Mesothelial cell of epicardium (in vitro differentiated cells): ENCODE measurements at regions not wholly inside any gene's neighbourhood (a gene's known extent, or its start where the extent isn't known, plus 50 kb on each side); places are given as distances from the start of the nearest gene placed in this dataset.

Source experiments
- DNase-seq, 2 experiments: peaks; one replicate each; pipeline ENCODE4 v3.0.0; 2021; ENCODE audit warnings: low spot score in 2 of 2; ENCODE audit not compliant: unreplicated experiment in 2 of 2
- H3K27ac Mint-ChIP-seq: 2 replicates; pipeline ENCODE4 v1.8.0; 2021; ENCODE audit warnings: mixed read lengths
- H3K27me3 Mint-ChIP-seq: 2 replicates; pipeline ENCODE4 v1.8.0; 2021; ENCODE audit warnings: low read depth, mixed read lengths
- H3K36me3 Mint-ChIP-seq: 2 replicates; pipeline ENCODE4 v1.8.0; 2021; ENCODE audit warnings: mixed read lengths
- H3K4me1 Mint-ChIP-seq: 2 replicates; pipeline ENCODE4 v1.8.0; 2021; ENCODE audit warnings: mixed read lengths
- H3K4me3 Mint-ChIP-seq: 2 replicates; pipeline ENCODE4 v1.8.0; 2021; ENCODE audit warnings: mild to moderate bottlenecking, moderate library complexity, mixed read lengths
- H3K9me3 Mint-ChIP-seq: 2 replicates; pipeline ENCODE4 v1.8.0; 2021; ENCODE audit warnings: mixed read lengths
- CTCF ChIP-seq: fragments of 200-600 bp; sonication (generic); IDR thresholded peaks from one replicate; pipeline ENCODE4 v1.5.0; 2021; ENCODE audit warnings: antibody characterized with exemption; ENCODE audit not compliant: unreplicated experiment

- Mint-ChIP-seq H3K27me3 (no peaks in the 10 kb centered on the region), H3K27ac (no peak overlapping the region), H3K9me3 (peaks cover 20% of the 10 kb centered on the region), H3K4me3 (no peak overlapping the region), H3K36me3 (peaks cover 20% of the 10 kb centered on the region), H3K4me1 (peaks cover 24% of the 10 kb centered on the region)
- no peak for DNase-seq
- TF ChIP-seq CTCF = no peak
Measured at GRCh38 chr4:4729206-4729605, 130.3 kb upstream of the MSX1 start.

- no peak for TF ChIP-seq CTCF
Measured at GRCh38 chr4:4727536-4727935, 131.9 kb upstream of the MSX1 start.

GRCh38 chr4:4726051-4726450, 133.4 kb upstream of the MSX1 start:
- peaks cover 15% of the 10 kb centered on the region for H3K4me1 Mint-ChIP-seq
- H3K27ac Mint-ChIP-seq = no peak overlapping the region
- no peaks in the 10 kb centered on the region for H3K27me3 Mint-ChIP-seq
- peaks cover 26% of the 10 kb centered on the region for H3K9me3 Mint-ChIP-seq
- H3K4me3 Mint-ChIP-seq = no peak overlapping the region
- no peak for DNase-seq
- no peak for TF ChIP-seq CTCF
- H3K36me3 Mint-ChIP-seq = peaks cover 20% of the 10 kb centered on the region

More at GRCh38 chr4:4727536-4727935, 131.9 kb upstream of the MSX1 start:
- no peak for DNase-seq
- H3K27ac Mint-ChIP-seq = no peak overlapping the region
- H3K4me3 Mint-ChIP-seq = no peak overlapping the region
- H3K36me3 Mint-ChIP-seq = peaks cover 20% of the 10 kb centered on the region
- peaks cover 21% of the 10 kb centered on the region for H3K4me1 Mint-ChIP-seq
- peaks cover 26% of the 10 kb centered on the region for H3K9me3 Mint-ChIP-seq
- H3K27me3 Mint-ChIP-seq = no peaks in the 10 kb centered on the region

GRCh38 chr4:4724321-4724720, 135.1 kb upstream of the MSX1 start:
- H3K4me3 Mint-ChIP-seq = no peak overlapping the region
- H3K9me3 Mint-ChIP-seq = peaks cover 26% of the 10 kb centered on the region
- DNase-seq = no peak
- H3K27me3 Mint-ChIP-seq = no peaks in the 10 kb centered on the region
- H3K4me1 Mint-ChIP-seq = peaks cover 14% of the 10 kb centered on the region
- TF ChIP-seq CTCF = no peak
- H3K36me3 Mint-ChIP-seq = peaks cover 20% of the 10 kb centered on the region
- H3K27ac Mint-ChIP-seq = no peak overlapping the region

GRCh38 chr4:4721636-4722035, 137.8 kb upstream of the MSX1 start:
- peaks cover 25% of the 10 kb centered on the region for H3K4me1 Mint-ChIP-seq
- TF ChIP-seq CTCF = no peak
- DNase-seq = no peak
- H3K36me3 Mint-ChIP-seq = peaks cover 15% of the 10 kb centered on the region
- H3K27me3 Mint-ChIP-seq = no peaks in the 10 kb centered on the region
- H3K27ac Mint-ChIP-seq = no peak overlapping the region
- H3K4me3 Mint-ChIP-seq = no peak overlapping the region
- H3K9me3 Mint-ChIP-seq = peaks cover 21% of the 10 kb centered on the region

- Mint-ChIP-seq H3K27ac (no peak overlapping the region), H3K36me3 (peaks cover 5% of the 10 kb centered on the region), H3K4me1 (peaks cover 25% of the 10 kb centered on the region), H3K9me3 (peaks cover 11% of the 10 kb centered on the region), H3K27me3 (no peaks in the 10 kb centered on the region), H3K4me3 (no peak overlapping the region)
- no peak for DNase-seq
- no peak for TF ChIP-seq CTCF
Measured at GRCh38 chr4:4720646-4721045, 138.8 kb upstream of the MSX1 start.
